Gastroesophageal sphincter (tissue), 3 donors: ENCODE measurements at regions not wholly inside any gene's neighbourhood (a gene's known extent, or its start where the extent isn't known, plus 50 kb on each side); places are given as distances from the start of the nearest gene placed in this dataset.

Experiments used
- CTCF ChIP-seq, 4 experiments: fragments of 200-600 bp in 2 of 4; fragments of 450-650 bp in 2 of 4; sonication (generic) in 1 of 4; IDR thresholded peaks; one replicate each; pipeline ENCODE4 v1.5.1; 2017 to 2019; ENCODE audit warnings: antibody characterized with exemption in 4 of 4, mild to moderate bottlenecking in 2 of 4, moderate library complexity in 2 of 4
- EP300 ChIP-seq: sonication (generic); formaldehyde crosslinking; IDR thresholded peaks from one replicate; pipeline ENCODE4 v1.6.1; 2017; ENCODE audit warnings: antibody characterized with exemption, mild to moderate bottlenecking
- POLR2A ChIP-seq, 2 donors: fragments of 450-650 bp; IDR thresholded peaks; one replicate each; pipeline ENCODE4 v1.6.1; 2017; ENCODE audit warnings: antibody characterized with exemption in 2 of 2, mild to moderate bottlenecking in 2 of 2, moderate library complexity in 1 of 2
- POLR2AphosphoS5 ChIP-seq: sonication (generic); formaldehyde crosslinking; IDR thresholded peaks from one replicate; pipeline ENCODE4 v1.6.1; 2017; ENCODE audit warnings: antibody characterized with exemption

- TF ChIP-seq CTCF (IDR thresholded peaks at IDR 0.05) (no peak), POLR2AphosphoS5 (no peak), EP300 (no peak), POLR2A (IDR thresholded peaks at IDR 0.05) (no peak)
Observed at GRCh38 chr5:34536699-34537098, 119.4 kb upstream of the RAI14 start.
